Uterus (tissue), 3 donors: ENCODE measurements at regions not wholly inside any gene's neighbourhood (a gene's known extent, or its start where the extent isn't known, plus 50 kb on each side); places are given as distances from the start of the nearest gene placed in this dataset.

Source experiments
- DNase-seq, 2 donors: peaks; one replicate each; pipeline ENCODE4 v3.0.0-alpha.2; 2019 to 2020
- H3K27ac ChIP-seq, 2 donors: fragments of 200-600 bp; sonication (generic); 1 replicate in 1 of 2; 2 replicates in 1 of 2; pipeline ENCODE4 v1.5.1; 2016 to 2018
- H3K27me3 ChIP-seq, 2 donors: fragments of 200-600 bp; sonication (generic); one replicate each; pipeline ENCODE4 v1.5.1; 2018 to 2019; ENCODE audit warnings: control low read depth in 1 of 2
- H3K36me3 ChIP-seq, 2 donors: fragments of 200-600 bp; sonication (generic); one replicate each; pipeline ENCODE4 v1.5.1; 2019; ENCODE audit warnings: control low read depth in 1 of 2
- H3K4me1 ChIP-seq, 2 donors: fragments of 200-600 bp; sonication (generic); one replicate each; pipeline ENCODE4 v1.5.1; 2018 to 2019; ENCODE audit warnings: control low read depth in 1 of 2
- H3K4me3 ChIP-seq, 2 donors: fragments of 200-600 bp; sonication (generic); 1 replicate in 1 of 2; 2 replicates in 1 of 2; pipeline ENCODE4 v1.5.1; 2018 to 2019; ENCODE audit warnings: mild to moderate bottlenecking in 1 of 2
- H3K9me3 ChIP-seq, 2 donors: fragments of 200-600 bp; sonication (generic); one replicate each; pipeline ENCODE4 v1.5.1; 2019; ENCODE audit warnings: control low read depth in 1 of 2
- CTCF ChIP-seq, 4 experiments: fragments of 200-600 bp in 2 of 4; fragments of 450-650 bp in 2 of 4; sonication (generic) in 2 of 4; IDR thresholded peaks; one replicate each; pipeline ENCODE4 v1.5.1; 2016 to 2019; ENCODE audit warnings: antibody characterized with exemption in 4 of 4, mild to moderate bottlenecking in 2 of 4, moderate library complexity in 1 of 4
- POLR2A ChIP-seq, 2 donors: fragments of 450-650 bp; IDR thresholded peaks; one replicate each; pipeline ENCODE4 v1.6.1; 2016; ENCODE audit warnings: antibody characterized with exemption in 2 of 2, mild to moderate bottlenecking in 1 of 2, moderate library complexity in 1 of 2
- intact Hi-C: fragments of 100-400 bp; cut with DNase I; formaldehyde crosslinking; loops from one replicate; pipeline ENCODE4 v1.15.1; 2023; ENCODE audit warnings: low total_unique reads
- donor health status: DM: yes; HTN: yes; CAD: no.

GRCh38 chr3:79976466-79976865, 208.7 kb upstream of the ROBO1 start:
- H3K4me1 ChIP-seq = no peaks in the 10 kb centered on the region
- no peak overlapping the region for H3K27ac ChIP-seq
- no peak for DNase-seq
- no peaks in the 10 kb centered on the region for H3K27me3 ChIP-seq
- no peaks in the 10 kb centered on the region for H3K36me3 ChIP-seq
- TF ChIP-seq CTCF (IDR thresholded peaks at IDR 0.05) (no peak), POLR2A (IDR thresholded peaks at IDR 0.05) (no peak)
- intact Hi-C loops = no loop called here
- no peaks in the 10 kb centered on the region for H3K9me3 ChIP-seq
- no peak overlapping the region for H3K4me3 ChIP-seq

GRCh38 chr3:79973917-79974595, 206.3 kb upstream of the ROBO1 start:
- H3K9me3 ChIP-seq = no peaks in the 10 kb centered on the region
- no peak overlapping the region for H3K27ac ChIP-seq
- no peaks in the 10 kb centered on the region for H3K27me3 ChIP-seq
- no peak for TF ChIP-seq CTCF (IDR thresholded peaks at IDR 0.05)
- no peak for TF ChIP-seq POLR2A (IDR thresholded peaks at IDR 0.05)
- intact Hi-C loops = no loop called here
- DNase-seq = no peak
- no peaks in the 10 kb centered on the region for H3K36me3 ChIP-seq
- H3K4me1 ChIP-seq = no peaks in the 10 kb centered on the region
- H3K4me3 ChIP-seq = no peak overlapping the region

GRCh38 chr3:79973482-79973881, 205.7 kb upstream of the ROBO1 start:
- no peak for DNase-seq
- intact Hi-C loops = no loop called here
- Histone ChIP-seq H3K27ac (no peak overlapping the region), H3K4me3 (no peak overlapping the region), H3K36me3 (no peaks in the 10 kb centered on the region), H3K27me3 (no peaks in the 10 kb centered on the region), H3K9me3 (no peaks in the 10 kb centered on the region), H3K4me1 (no peaks in the 10 kb centered on the region)
- TF ChIP-seq POLR2A (IDR thresholded peaks at IDR 0.05) (no peak), CTCF (IDR thresholded peaks at IDR 0.05) (no peak)

- H3K4me1 ChIP-seq = no peaks in the 10 kb centered on the region
- DNase-seq = no peak
- peaks cover 0 to 2% of the 10 kb centered on the region in 2 donors for H3K9me3 ChIP-seq
- H3K36me3 ChIP-seq = no peaks in the 10 kb centered on the region
- H3K27ac ChIP-seq = no peak overlapping the region
- intact Hi-C loops = no loop called here
- no peaks in the 10 kb centered on the region for H3K27me3 ChIP-seq
- H3K4me3 ChIP-seq = no peak overlapping the region
- TF ChIP-seq POLR2A (IDR thresholded peaks at IDR 0.05) = no peak
- TF ChIP-seq CTCF (IDR thresholded peaks at IDR 0.05) = no peak
Observed at GRCh38 chr3:79968418-79968817, 200.6 kb upstream of the ROBO1 start.

GRCh38 chr3:79960594-79960993, 192.8 kb upstream of the ROBO1 start:
- no peaks in the 10 kb centered on the region for H3K27me3 ChIP-seq
- H3K9me3 ChIP-seq = peaks cover 0 to 3% of the 10 kb centered on the region in 2 donors
- no peak overlapping the region for H3K4me3 ChIP-seq
- no peaks in the 10 kb centered on the region for H3K4me1 ChIP-seq
- no peak for DNase-seq
- no peak overlapping the region for H3K27ac ChIP-seq
- no peak for TF ChIP-seq POLR2A (IDR thresholded peaks at IDR 0.05)
- no peak for TF ChIP-seq CTCF (IDR thresholded peaks at IDR 0.05)
- intact Hi-C loops = no loop called here
- no peaks in the 10 kb centered on the region for H3K36me3 ChIP-seq
